Fibroblast of pulmonary artery (primary cell): ENCODE measurements at regions not wholly inside any gene's neighbourhood (a gene's known extent, or its start where the extent isn't known, plus 50 kb on each side); places are given as distances from the start of the nearest gene placed in this dataset.
"Not testable (repeated sequence)": the region's sequence is repeated elsewhere in the genome, so short reads cannot be mapped to it uniquely, and the experiment has no call there.

Experiments used
- DNase-seq: peaks from one replicate; pipeline ENCODE4 v3.0.0-alpha.2; 2010; ENCODE audit warnings: low read depth
- H3K4me3 ChIP-seq: replicated peaks from 2 replicates; pipeline ENCODE4 v1.5.1; 2011; ENCODE audit warnings: low read depth, mild to moderate bottlenecking, control low read depth, low read length, moderate library complexity
- TF ChIP-seq, protein P1 (sequence below): IDR thresholded peaks from 2 replicates; pipeline ENCODE4 v1.5.1; 2011; ENCODE audit warnings: mild to moderate bottlenecking, control low read depth, low read length, inconsistent platforms; ENCODE audit errors: missing control alignments

DNA sequence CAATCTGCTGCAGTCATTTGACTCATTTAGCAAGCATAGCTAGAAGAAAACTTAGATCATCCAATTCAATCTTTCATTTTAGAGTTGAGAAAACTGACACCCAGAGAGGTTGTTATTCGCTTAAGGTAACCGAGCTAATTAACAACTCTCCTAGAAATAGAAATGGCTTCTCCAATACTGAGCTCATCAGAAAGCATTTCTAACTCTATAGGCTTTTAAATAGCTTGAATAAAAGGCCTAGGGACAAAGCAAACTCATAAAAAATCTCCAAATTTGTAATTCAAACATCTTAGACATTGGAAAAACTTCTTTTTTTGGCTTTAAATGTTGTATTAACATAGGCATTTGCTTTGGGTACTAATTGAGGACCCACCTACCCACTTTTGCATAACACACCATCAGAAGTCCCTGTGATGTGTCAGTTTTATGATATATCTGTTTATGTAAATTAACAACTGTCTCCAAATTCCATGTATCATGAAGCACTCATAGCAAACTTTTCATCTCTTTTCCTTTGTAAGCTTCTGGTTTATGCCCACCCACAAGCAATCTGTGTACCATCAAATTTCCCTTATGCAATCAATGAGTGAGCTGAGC is 343.9 kb upstream of the CHST9 start:
- DNase-seq = no peak
- no peak overlapping the region for H3K4me3 ChIP-seq
- TF ChIP-seq, protein P1, sequence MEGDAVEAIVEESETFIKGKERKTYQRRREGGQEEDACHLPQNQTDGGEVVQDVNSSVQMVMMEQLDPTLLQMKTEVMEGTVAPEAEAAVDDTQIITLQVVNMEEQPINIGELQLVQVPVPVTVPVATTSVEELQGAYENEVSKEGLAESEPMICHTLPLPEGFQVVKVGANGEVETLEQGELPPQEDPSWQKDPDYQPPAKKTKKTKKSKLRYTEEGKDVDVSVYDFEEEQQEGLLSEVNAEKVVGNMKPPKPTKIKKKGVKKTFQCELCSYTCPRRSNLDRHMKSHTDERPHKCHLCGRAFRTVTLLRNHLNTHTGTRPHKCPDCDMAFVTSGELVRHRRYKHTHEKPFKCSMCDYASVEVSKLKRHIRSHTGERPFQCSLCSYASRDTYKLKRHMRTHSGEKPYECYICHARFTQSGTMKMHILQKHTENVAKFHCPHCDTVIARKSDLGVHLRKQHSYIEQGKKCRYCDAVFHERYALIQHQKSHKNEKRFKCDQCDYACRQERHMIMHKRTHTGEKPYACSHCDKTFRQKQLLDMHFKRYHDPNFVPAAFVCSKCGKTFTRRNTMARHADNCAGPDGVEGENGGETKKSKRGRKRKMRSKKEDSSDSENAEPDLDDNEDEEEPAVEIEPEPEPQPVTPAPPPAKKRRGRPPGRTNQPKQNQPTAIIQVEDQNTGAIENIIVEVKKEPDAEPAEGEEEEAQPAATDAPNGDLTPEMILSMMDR = no peak

- no peak for DNase-seq
- TF ChIP-seq, protein P1 = no peak
- H3K4me3 ChIP-seq = no peak overlapping the region
These were observed 342.7 kb upstream of the CHST9 start for GRCh38 chr18:27527856-27528255.

GRCh38 chr18:27520401-27520800 is 335.3 kb upstream of the CHST9 start:
- no peak for DNase-seq
- H3K4me3 ChIP-seq = no peak overlapping the region
- TF ChIP-seq, protein P1 = no peak

GRCh38 chr18:27510036-27510633 is 325.0 kb upstream of the CHST9 start:
- H3K4me3 ChIP-seq, DNase-seq: not testable (repeated sequence)

GRCh38 chr18:27501671-27502070 is 316.6 kb upstream of the CHST9 start:
- TF ChIP-seq, protein P1 = no peak
- no peak overlapping the region for H3K4me3 ChIP-seq
- DNase-seq = no peak

- TF ChIP-seq, protein P1 = no peak
- no peak for DNase-seq
- H3K4me3 ChIP-seq = no peak overlapping the region
These were observed 315.4 kb upstream of the CHST9 start for GRCh38 chr18:27500531-27500930.

DNA sequence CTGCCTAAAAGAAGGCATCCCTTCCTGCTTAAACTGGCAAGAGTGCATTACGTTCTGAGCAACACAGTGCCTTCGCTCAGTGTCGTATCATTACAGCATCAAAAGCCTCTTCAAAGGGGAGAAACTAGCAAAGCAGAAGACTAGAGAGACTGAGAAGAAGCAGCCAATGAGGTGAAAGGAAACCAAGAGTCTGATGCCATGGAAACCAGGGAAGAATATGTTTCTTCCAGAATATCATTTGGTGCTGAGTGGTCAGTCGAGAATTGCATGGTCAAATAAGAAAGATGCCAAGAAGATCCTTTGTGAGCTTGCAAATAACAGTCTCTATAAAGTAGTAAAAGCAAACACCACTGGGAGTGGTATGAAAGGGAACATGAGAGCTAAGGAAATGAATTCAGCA is 312.1 kb upstream of the CHST9 start:
- H3K4me3 ChIP-seq = no peak overlapping the region
- TF ChIP-seq, protein P1 = no peak
- DNase-seq = no peak
